ENCODE measurements at regions not wholly inside any gene's neighbourhood (a gene's known extent, or its start where the extent isn't known, plus 50 kb on each side); places are given as distances from the start of the nearest gene placed in this dataset.
"Not testable (repeated sequence)": the region's sequence is repeated elsewhere in the genome, so short reads cannot be mapped to it uniquely, and the experiment has no call there.

DNA sequence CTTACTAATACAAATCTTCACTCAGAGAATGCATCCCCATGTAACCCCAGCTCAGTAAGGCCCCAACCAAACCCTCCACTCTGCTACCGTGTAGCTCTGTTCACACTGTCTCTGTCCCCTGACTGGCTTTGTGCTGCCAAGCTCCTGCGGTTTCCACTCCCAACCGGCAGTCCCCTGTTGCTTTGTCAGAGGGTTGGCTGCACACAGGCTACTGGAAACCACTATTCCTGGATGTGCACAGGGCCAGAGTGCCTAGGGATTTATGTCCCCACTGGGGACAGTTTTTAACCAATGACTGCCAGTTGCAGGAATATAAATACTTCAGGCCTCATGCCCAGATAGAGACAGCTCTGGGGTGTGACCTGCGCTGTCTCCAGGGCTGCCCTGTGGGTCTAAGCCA lies 157.1 kb upstream of the C16orf82 start:
- DNase-seq, result no peak

DNA sequence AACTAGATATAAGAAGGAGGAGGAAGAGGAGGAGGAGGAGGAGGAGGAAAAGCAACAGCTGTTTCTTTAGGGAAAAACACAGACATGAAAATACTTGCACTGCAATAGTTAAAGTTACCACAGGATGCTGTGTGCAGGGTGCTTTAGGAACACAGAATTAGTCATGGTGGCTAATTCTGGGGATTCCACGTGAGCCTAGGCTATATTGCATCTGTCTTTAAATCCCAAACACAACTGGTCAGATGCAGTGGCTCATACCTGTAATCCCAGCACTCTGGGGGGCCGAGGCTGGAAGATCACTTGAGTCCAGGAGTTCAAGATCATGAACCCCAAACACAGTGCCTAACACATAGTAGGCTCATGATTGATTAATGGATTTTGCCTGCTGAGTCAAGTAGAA lies 155.3 kb upstream of the C16orf82 start:
- DNase-seq, result no peak

DNA sequence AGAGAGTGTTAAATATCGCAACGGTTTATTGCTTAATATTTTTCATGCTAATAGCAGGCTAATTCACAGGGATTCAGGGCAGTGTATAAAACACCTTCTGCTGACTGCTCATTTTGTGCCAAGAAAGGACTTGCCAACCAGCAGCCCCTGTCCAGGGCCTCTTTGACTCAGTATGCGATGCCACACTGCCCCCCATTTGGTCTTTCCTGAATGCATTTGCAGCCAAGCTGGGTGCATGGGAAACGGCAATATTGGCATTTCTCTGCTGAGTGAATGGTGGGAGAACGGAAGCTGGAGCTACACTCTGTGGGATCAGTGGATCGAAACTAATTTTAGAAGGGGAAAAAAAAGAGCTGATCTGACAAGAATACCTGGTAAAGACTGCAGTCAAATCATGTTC lies 152.9 kb upstream of the C16orf82 start:
- no peak for DNase-seq

DNA sequence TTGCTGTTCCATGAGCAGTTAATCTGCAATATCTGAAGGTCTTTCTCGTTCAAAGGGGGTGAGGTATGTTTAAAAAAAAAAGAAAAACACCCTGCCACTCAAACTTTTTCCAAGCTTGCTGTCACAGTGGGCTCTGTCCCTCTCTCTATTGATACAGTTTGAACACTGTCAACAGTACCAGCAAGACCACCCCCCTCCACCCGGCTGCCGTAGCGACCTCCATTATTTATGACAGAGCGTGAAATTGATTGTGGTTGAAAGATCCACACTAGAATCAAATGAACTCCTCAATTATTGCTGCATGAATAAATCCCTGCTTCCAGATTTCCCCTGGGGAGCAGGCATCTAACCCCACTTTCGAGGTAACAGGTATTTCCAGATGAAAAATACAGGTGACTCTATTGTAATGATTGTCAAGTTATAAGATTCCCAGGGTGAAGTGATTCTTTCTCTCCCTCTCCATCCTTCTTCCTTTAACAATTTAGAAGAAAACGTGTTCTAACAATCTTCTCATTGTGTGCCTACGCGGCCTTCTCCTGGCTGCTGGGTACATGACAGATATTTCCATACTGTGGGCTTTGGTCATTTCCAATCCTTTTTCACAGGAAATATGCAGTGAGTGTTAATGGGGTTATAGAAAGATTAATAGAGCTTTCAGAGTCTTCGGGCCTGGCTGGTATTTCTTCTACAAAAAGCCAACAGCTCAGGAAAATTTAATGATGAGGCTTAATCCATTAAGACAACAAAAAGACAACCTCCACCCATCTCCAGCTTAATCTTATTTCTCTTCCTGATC lies 135.7 kb upstream of the C16orf82 start:
- no peak for DNase-seq

DNA sequence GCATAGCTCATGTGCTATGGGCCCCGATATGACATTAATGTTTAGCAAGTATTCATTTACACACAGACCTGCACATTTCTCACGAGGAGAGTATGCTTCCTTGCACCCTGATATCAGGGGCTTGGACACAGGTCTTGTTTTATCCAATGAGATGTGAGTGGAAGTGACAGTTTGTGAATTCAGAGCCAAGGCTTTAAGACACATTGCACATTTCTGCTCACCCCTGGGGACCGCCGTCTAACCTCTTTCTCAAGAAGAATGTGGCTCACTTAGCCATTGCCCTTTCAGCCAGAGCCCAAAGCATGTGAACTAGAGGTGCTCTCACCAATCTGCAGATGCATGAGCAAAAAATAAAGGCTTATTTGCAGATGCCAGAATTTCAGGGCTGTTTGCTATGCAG lies 116.1 kb upstream of the C16orf82 start:
- DNase-seq, result no peak

DNA sequence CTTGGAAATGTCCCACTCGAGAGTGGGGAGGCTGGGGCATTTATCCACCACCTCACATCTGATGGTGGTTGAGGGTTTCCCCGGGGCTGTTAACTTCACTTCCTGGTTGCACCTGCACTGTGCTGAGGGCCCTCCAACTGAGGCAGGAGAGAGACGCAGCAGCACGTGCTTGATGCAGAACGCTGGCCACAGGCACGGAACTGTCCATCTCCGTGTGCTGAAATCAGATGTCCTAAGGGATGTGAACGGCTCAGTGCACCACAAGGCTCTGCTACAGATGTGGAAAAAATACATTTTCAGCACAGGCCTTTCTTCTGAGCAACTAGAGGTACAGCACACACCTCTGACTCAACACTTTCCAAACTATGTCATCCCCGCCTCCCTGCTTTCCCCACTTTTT lies 114.8 kb upstream of the C16orf82 start:
- no peak for DNase-seq

DNA sequence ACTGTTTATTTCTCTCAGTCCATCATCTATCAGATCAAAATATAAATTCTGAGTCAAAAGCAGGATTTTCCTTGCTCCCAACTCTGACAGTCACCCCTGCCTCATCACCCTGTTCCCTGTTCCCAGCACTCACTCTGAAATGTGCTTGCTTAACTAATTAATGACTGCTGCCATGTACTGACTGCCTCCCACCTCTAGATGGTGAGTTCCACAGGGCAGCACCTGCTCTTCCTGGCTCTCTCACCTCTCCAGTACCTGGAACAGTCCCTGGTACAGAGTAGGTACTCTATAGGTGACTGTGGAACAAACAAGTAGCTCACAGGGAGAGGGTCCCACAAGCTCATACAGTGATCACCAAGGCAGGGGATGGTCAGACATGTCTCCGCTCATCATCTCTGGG lies 114.3 kb upstream of the C16orf82 start:
- DNase-seq, result no peak

DNA sequence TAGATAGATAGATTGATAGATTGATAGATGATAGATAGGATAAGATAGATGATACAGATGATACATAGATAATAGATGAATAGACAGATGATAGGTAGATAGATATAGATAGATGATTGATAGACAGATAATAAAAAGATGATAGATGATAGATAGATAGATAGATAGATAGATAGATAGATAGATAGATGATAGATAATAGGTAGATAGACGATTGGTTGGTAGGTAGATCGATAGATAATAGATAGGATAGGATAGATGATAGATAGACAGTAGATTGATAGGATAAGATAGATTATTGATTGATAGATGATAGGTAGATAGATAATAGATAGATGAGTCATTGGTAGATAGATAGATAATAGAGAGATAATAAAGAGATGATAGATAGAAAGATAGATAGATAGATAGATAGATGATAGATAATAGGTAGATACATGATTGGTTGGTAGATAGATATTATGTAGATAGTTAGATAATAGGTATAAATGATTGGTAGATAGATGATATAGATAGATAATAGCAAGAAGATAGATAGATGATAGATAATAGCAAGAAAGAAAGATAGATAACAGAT lies 109.4 kb upstream of the C16orf82 start:
- DNase-seq, result no peak

DNA sequence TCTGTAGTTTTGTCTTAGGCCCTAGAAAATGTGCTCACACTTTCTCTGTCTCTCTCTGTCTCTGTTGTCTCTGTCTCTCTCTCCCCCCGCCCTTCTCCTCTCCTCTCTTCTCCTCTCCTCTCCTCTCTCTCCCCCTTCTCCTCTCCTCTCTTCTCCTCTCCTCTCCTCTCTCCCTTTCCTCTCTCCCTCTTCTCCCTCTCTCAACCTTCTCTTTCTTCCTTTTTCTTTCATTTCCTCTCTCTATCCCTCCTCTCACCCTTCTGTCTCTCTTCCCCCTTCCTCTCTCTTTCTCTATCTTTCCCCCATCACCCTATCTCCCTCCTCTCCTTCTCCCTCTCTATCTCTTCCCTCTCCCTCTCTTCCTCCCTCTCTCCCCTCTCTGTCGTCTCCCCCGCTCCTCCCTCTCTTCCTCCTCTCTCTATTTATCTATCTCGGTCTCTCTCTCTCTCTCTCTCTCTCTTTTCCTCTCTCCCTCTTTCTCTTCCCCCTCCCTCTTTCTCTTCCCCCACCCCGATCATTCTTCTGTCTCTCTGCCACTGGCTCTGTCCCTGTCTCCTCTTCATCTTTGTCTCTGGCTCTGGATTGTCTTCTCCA lies 107.2 kb upstream of the C16orf82 start:
- no peak for DNase-seq

DNA sequence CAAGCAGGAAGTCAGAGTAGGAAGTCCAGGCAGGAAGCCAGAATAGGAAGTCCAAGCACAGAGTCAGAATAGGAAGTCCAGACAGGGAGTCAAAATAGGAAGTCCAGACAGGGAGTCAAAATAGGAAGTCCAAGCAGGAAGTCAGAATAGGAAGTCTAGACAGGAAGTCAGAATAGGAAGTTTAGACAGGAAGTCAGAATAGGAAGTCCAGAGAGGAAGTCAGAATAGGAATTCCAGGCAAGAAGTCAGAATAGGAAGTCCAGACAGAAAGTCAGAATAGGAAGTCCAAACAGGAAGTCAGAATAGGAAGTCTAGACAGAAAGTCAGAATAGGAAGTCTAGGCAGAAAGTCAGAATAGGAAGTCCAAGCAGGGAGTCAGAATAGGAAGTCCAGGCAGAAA lies 105.3 kb upstream of the C16orf82 start:
- no peak for DNase-seq

DNA sequence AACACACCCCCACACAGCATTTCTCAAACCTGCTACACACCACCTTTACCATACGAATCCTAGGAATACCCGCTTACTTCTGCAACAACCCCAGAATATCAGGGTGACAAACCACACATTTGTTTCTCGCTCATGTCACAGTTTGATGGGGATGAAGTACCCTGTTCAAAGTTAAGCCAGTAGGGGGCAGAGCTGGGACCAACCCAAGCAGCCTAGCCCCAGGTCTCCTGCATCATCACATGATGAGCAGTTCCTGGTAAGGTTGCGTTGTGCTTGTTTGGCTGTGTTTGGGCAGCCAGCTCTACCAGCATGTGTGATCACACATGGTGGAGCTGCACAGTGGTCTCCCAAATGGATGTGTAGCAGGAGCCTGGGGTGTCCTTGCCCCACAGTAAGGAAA lies 103.6 kb upstream of the C16orf82 start:
- no peak for DNase-seq

DNA sequence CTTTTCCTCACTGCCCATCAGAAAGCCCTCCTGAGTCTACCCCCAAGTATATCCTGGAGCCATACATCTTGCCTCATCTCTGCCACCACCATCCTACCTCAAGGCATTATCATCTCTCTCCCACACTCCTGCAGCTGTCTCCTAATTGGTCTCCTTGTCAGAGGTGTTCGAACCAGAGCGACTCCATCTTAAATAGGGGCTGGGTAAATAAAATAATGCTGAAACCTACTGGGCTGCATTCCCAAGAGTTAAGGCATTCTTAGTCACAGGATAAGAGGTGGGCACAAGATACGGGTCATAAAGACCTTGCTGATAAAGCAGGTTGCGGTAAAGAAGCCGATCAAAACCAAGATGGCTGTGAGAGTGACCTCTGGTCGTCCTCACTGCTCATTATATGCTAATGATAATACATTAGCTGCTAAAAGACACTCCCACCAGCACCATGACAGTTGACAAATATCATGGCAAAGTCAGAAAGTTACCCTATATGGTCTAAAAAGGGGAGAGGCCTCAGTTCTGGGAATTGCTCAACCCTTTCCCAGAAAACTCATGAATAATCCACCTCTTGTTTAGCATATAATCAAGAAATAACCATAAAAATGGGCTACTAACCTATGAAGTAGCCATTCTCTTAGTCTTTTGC lies 97.0 kb upstream of the C16orf82 start:
- DNase-seq, result no peak

DNA sequence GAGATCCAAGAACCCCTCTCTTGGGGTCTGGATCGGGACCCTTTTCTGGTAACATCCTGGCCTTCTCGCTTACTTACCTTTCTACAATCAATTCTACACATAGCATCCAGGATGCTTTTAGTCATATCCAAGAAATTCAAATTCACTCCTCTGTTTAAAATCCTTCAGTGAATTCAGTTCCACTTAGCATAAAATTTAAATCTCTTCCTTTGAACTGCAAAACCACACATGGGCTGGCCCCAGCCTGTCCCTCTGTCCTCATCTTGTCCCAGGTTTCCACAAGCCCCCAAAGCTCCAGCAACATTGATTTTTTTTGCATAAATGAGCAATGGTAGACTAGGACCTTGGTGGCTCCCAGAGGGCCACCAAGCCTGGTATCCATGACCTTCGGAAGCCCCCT lies 96.4 kb upstream of the C16orf82 start:
- DNase-seq, result no peak

DNA sequence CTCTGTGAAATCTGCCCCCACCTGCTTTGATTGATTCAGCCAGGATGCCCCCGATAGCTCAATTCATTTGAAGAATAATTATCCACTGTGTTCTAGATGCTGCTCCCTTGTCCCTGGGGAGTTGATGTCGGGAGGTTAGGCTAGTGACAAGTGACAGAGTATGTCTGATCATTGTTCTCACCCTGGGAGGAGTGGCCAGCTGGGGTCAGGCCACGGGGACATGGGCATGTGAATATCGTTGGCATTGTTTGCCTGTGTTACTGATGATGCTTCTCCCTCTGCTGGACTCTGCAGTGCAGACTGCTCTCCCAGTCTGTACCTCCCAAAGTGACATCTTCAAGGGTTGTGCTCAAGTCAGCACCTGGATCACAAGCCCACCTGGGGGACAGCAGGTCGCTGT lies 89.9 kb upstream of the C16orf82 start:
- DNase-seq, result no peak

DNA sequence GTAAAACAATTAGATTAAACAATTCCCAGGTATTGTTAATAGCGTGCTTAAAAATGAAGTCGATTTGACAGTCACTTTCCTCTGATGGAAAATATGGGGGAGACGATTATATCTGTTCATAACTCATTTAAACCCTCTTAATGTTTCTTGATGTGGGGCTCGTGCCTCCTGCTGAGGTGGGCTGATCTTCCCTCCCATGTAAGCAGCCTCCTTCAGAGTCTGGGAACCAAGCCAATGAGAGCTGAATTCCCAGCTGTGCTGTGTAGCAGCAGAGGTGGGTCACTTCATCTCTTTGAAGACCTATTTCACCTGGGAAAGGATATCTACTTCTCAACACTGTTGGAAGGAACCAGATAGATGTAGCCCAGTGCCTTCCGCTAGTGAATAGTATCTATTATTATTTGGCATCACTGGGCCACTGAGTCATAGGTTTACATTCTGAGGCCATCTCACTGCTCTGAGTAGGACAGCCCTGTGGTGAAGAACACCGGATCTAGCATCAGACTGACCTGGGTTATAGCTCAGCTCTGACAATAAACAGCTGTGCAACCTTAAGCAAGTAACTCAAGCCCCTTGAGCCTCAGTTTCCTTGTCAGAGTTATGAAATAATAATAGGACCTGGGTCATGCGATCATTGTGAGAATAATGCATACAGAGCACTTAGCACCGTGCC lies 85.3 kb upstream of the C16orf82 start:
- no peak for DNase-seq

DNA sequence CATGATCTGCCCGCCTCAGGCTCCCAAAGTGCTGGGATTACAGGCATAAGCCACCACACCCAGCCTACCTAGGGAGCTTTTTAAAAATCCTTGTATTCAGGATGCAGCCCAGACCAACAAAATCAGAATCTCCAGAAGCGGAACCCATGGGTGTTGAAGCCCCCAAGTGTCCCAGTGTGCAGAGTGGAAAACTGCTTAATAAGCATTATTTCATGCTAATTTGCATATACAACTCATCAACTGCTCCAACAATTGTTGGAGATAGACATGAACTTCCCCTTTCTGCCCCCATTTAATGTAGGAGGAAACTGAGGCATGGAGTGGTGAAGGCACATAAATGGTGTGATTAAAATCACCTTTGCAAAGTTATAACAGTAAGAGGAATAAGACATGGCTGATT lies 84.3 kb upstream of the C16orf82 start:
- DNase-seq, result no peak

DNA sequence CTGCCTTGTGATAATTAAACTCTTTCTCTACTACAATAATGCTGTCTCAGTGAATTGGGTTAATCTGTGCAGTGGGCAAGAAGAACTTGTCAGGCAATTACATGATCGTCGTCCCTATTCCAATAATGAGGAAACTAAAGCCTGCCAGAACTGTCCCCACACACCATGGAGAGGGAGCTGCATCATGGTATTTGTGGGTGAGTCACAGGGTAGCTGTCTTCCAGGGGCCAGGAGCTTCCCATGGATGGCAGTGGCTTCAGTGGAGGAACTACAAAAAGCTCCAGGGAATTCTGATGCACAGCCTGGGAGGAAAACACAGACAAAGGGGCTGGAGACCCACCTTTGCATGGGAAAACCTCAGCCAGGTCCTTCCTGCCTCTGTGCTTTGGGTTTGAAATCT lies 83.3 kb upstream of the C16orf82 start:
- DNase-seq, result no peak

DNA sequence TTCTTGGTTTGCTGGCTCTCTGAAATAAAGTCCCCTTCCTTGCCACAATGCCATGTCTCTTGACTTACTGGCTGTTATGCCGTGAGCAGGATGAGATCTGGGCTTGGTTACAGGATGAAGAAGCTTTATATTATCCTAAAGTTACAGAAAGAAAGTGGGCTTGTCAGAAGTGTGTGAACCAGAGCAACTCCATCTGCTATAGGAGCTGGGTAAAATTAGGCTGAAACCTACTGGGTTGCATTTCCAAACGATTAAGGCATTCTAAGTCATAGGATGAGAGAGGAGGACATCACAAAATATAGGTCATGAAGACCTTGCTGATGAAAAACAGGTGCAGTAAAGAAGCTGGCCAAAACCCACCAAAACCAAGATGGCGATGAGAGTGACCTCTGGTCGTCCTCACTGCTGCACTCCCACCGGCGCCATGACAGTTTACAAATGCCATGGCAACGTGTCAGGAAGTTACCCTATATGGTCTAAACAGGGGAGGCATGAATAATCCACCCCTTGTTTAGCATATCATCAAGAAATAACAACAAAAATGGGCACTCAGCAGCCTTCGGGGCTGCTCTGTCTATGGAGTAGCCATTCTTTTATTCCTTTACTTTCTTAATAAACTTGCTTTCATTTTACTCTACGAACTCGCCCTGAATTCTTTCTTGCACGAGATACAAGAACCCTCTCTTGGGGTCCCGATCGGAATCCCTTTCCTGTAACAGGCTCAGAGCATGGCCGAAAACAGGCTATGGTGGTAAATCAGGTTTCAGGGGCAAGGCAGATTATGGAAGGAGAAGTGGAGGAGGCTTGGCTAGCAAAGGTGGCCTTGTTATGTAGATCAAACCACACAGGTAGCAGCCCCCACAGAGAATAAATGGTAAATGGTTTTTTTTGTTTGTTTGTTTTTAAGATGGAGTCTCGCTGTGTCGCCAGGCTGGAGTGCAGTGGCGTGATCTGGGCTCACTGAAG lies 81.3 kb upstream of the C16orf82 start:
- no peak for DNase-seq

DNA sequence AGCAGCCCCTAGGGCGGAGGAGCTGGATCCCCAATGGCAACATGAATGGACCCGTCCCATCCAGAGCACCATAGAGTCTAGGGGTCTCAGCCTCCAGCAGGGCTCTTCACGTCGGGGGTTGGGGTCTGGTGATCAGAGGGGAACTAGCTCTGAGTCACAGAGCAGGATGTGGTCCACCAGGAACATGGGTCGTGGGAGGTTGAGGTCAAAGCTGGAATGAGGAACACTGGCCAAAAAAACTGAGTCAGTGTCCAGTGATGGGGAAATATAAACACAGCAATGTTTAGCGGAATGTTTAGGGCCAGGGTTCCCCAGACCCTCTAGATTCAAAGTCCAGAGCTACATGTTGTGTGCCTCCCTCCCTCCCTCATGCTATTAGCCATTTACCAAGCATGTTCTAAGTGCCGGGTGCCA lies 79.1 kb upstream of the C16orf82 start:
- no peak for DNase-seq

DNA sequence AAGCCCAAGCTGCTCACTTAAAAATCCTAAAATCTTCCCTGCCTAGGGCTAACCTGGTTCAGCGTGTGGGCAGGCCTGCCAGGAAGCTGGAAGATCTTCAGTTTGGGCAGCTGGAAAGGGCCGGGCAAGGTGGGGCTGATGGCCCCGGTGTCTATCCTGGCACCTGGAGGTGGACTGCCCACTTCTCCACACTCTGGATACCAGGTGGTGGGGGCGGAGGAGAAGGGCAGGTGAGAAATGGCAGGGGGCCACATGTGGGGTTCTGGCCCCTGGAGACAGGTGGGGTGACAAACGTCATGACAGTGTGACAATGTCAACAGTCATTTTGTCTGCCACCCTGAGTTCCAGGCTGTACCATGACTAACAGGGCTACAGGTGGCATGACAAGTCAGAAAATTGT lies 78.5 kb upstream of the C16orf82 start:
- no peak for DNase-seq

DNA sequence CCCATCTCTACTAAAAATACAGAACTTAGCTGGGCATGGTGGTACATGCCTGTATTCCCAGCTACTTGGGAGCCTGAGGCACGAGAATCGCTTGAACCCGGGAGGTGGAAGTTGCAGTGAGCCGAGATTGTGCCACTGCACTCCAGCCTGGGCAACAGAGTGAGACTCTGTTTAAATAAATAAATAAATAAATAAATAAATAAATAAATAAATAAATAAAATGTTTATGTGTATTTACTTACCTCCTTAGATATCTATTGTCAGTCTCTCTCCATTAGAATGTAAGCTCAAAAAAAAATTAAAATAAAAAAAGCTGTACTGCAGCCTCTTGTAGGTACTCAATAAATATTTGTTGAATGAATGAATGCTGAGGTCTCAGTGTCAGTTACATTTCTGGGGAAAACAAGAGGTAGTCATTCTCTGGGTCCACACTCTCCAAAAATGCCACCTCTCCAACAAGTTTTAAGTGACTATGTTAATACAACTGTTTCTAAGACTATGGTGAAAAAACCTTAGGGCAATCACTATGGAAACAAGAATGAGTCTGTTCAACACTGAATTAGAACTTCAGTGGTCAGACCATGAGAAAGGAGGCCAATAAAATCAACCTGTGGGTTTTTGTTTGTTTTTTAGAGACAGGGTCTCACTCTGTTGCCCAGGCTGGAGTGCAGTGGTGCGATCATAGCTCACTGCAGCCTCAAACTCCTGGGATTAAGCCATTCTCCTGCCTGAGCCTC lies 76.2 kb upstream of the C16orf82 start:
- not testable (repeated sequence) for DNase-seq

Data from NCI-H1417 (cell line).